Fibroblast of pulmonary artery (primary cell): ENCODE measurements at regions not wholly inside any gene's neighbourhood (a gene's known extent, or its start where the extent isn't known, plus 50 kb on each side); places are given as distances from the start of the nearest gene placed in this dataset.
"Not testable (repeated sequence)": the region's sequence is repeated elsewhere in the genome, so short reads cannot be mapped to it uniquely, and the experiment has no call there.

Experiments
- DNase-seq: peaks from one replicate; pipeline ENCODE4 v3.0.0-alpha.2; 2010; ENCODE audit warnings: low read depth
- H3K4me3 ChIP-seq: replicated peaks from 2 replicates; pipeline ENCODE4 v1.5.1; 2011; ENCODE audit warnings: low read depth, mild to moderate bottlenecking, control low read depth, low read length, moderate library complexity
- TF ChIP-seq, protein P1 (sequence below): IDR thresholded peaks from 2 replicates; pipeline ENCODE4 v1.5.1; 2011; ENCODE audit warnings: mild to moderate bottlenecking, control low read depth, low read length, inconsistent platforms; ENCODE audit errors: missing control alignments

DNA sequence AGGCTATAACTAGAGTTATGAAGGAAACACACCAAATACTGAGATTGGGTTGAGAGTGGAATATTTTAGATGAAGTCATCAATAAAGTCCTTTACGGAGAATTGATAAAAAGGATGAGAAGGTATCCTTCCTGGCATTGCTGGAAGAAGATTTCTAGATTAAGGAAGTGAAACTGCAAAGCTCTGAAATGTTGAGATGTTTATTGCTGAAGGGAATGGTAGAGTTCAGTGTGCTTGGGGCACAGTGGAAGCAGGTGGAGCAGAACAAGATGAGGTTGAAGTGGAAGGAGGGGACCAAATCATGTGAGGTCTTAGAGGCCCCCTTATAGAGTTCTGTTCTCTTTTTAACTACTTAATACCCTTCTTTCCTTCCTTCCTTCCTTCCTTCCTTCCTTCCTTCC is 848.5 kb downstream of the RAB28 start:
- no peak overlapping the region for H3K4me3 ChIP-seq
- no peak for DNase-seq
- TF ChIP-seq, protein P1, sequence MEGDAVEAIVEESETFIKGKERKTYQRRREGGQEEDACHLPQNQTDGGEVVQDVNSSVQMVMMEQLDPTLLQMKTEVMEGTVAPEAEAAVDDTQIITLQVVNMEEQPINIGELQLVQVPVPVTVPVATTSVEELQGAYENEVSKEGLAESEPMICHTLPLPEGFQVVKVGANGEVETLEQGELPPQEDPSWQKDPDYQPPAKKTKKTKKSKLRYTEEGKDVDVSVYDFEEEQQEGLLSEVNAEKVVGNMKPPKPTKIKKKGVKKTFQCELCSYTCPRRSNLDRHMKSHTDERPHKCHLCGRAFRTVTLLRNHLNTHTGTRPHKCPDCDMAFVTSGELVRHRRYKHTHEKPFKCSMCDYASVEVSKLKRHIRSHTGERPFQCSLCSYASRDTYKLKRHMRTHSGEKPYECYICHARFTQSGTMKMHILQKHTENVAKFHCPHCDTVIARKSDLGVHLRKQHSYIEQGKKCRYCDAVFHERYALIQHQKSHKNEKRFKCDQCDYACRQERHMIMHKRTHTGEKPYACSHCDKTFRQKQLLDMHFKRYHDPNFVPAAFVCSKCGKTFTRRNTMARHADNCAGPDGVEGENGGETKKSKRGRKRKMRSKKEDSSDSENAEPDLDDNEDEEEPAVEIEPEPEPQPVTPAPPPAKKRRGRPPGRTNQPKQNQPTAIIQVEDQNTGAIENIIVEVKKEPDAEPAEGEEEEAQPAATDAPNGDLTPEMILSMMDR, result no peak

DNA sequence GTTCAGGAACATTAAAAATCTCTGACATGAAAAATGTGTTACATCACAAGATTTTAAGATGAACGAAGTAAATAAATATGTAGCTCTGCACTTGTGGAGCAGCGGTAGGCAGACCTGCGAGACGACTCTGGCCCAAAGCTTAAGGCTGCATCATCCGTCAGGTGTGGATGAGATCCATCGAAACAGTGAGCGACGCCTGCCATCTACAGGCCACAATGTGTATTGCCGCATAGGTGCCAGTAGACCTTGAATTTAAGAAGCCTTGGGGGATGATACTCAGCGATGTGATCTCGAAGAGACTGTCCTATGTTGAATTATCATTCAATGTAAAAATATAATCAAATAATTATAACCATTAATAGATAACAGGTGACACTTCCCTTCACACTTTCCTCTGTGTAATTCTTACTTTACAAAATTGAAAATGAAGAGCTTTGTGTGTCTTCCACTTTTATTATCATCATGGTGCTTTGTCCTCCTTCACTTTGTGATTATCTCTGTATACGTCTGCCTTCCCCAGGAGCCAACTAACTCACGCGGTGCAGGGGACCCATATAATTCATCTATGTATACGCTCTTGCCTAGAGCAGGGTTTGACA is 851.0 kb downstream of the RAB28 start:
- no peak overlapping the region for H3K4me3 ChIP-seq
- DNase-seq, result peak; percentile 87
- TF ChIP-seq, protein P1, result peak; percentile 94

DNA sequence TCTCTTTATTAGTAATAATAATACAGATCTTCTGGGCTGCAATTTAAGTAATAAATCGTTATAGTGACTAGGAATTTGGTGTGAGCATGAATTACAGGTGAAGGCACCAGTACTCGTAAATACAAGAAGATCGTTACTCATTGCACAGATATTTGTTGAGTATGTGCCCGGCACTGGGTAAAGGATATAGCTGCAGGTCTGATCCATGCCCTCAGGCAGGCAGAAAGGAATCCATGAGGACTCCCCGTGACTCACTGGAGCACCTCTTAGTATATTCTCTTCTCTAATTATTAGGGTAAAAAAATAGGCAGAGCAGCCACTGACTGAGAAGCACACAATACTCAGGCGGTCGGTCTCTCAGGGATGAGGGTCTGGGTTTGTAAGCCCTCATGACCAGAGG is 868.3 kb downstream of the RAB28 start:
- H3K4me3 ChIP-seq, result no peak overlapping the region
- DNase-seq, result no peak
- TF ChIP-seq, protein P1, result no peak

DNA sequence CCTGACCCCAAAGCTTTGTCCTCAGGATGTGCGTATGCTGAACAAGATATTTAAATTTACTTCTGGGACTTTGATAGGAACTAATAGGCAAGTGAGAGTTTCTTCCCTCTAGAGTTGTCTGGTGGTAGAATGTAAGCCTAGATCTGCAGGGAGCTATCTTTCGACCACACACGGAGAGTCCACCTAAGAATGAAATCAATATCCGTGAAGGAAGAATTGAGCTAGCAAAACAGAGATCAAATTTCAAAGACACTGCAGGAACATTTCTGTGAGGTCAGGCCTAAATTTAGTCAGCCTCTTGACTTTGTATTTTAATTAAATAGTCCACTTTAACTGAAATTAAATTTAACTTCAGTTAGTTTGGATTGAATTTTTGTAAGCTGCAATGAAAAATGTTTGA is 871.3 kb downstream of the RAB28 start:
- no peak overlapping the region for H3K4me3 ChIP-seq
- DNase-seq, result no peak
- TF ChIP-seq, protein P1, result no peak

DNA sequence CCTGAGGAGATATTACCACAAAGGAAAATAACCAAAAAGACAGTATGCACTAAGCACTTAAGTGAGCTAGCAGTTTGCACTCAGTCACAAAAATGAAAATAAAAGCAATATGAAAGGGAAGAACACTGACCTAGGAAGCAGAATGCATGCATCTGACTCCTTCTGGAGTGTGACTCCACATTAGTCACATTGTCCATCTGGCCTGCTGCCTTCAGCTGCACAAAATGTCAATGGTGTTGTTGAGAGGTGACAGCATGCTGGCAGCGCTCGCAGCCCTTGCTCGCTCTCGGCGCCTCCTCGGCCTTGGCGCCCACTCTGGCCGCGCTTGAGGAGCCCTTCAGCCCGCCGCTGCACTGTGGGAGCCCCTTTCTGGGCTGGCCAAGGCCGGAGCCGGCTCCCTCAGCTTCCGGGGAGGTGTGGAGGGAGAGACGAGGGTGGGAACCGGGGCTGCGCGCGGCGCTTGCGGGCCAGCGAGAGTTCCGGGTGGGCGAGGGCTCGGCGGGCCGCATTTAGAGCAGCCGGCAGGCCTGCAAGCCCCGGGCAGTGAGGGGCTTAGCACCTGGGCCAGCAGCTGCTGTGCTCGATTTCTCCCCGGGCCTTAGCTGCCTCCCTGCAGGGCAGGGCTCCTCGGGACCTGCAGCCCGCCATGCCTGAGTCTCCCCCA is 874.8 kb downstream of the RAB28 start:
- not testable (repeated sequence) for H3K4me3 ChIP-seq, DNase-seq

DNA sequence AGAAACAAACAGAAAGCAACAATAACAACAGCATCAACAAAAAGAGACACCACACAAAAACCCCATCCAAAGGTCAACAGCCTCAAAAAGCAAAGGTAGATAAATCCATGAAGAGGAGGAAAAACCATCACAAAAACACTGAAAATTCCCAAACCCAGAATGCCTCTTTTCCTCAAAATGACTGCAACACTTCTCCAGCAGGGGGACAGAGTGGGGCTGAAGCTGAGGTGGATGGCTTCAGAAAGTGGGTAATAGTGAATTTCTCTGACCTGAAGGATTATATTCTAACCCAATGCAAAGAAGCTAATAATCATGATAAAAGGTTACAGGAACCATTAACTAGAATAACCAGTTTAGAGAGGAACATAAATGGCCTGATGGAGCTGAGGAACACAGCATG is 888.2 kb downstream of the RAB28 start:
- no peak overlapping the region for H3K4me3 ChIP-seq
- DNase-seq, result no peak
- TF ChIP-seq, protein P1, result peak; percentile 38

DNA sequence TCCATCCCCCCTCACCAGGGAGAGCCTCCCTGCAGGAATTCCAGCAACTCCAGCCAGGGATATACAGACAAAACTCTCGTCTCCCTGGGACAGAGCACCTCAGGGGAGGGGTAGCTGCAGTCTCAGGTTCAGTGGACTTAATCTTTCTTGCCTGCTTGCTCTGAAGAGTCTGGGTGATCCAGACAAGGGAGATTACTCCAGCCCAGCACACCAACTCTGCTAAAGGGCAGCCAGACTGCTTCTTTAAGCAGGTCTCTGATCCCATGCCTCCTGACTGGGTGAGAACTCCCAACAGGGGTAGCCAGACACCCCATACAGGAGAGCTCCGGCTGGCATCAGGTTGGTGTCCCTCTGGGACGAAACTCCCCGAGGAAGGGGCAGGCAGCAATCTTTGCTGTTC is 888.7 kb downstream of the RAB28 start:
- no peak for DNase-seq
- H3K4me3 ChIP-seq, result no peak overlapping the region
- TF ChIP-seq, protein P1, result no peak
